Liver (tissue), 3 donors: ENCODE measurements at regions not wholly inside any gene's neighbourhood (a gene's known extent, or its start where the extent isn't known, plus 50 kb on each side); places are given as distances from the start of the nearest gene placed in this dataset.

ENCODE experiments used
- ATF3 ChIP-seq: IDR thresholded peaks from 2 replicates; pipeline ENCODE4 v1.6.1; 2016; ENCODE audit warnings: antibody characterized with exemption
- CTCF ChIP-seq: fragments of 150-350 bp; IDR thresholded peaks from 2 replicates; pipeline ENCODE4 v1.5.1; 2017; ENCODE audit warnings: improper control_type of control experiment, low read depth, low read length; ENCODE audit not compliant: missing input control
- EGR1 ChIP-seq, 2 donors: IDR thresholded peaks; 2 replicates each; pipeline ENCODE4 v1.6.1; 2016 to 2018; ENCODE audit warnings: antibody characterized with exemption in 2 of 2, low read depth in 2 of 2
- FOXA1 ChIP-seq: IDR thresholded peaks from 2 replicates; pipeline ENCODE4 v1.6.1; 2016; ENCODE audit warnings: antibody characterized with exemption
- GABPA ChIP-seq, 2 donors: IDR thresholded peaks in 1 of 2; conservative IDR thresholded peaks in 1 of 2; 2 replicates each; pipeline ENCODE4 v1.6.1; 2016; ENCODE audit warnings: antibody characterized with exemption in 2 of 2, mild to moderate bottlenecking in 1 of 2, moderate library complexity in 1 of 2
- JUND ChIP-seq, 2 donors: IDR thresholded peaks; 2 replicates each; pipeline ENCODE4 v1.6.1; 2016; ENCODE audit warnings: antibody characterized with exemption in 2 of 2
- RAD21 ChIP-seq, 2 donors: IDR thresholded peaks; 2 replicates each; pipeline ENCODE4 v1.6.1; 2016; ENCODE audit warnings: antibody characterized with exemption in 2 of 2, mild to moderate bottlenecking in 2 of 2
- REST ChIP-seq: IDR thresholded peaks from 2 replicates; pipeline ENCODE4 v1.6.1; 2016; ENCODE audit warnings: antibody characterized with exemption, mild to moderate bottlenecking
- RXRA ChIP-seq, 2 donors: IDR thresholded peaks; 2 replicates each; pipeline ENCODE4 v1.6.1; 2017 to 2018; ENCODE audit warnings: antibody characterized with exemption in 2 of 2, mild to moderate bottlenecking in 1 of 2
- TAF1 ChIP-seq: conservative IDR thresholded peaks from 2 replicates; pipeline ENCODE4 v1.6.1; 2016; ENCODE audit warnings: antibody characterized with exemption, mild to moderate bottlenecking
- ZBTB33 ChIP-seq: IDR thresholded peaks from 2 replicates; pipeline ENCODE4 v1.6.1; 2016; ENCODE audit warnings: antibody characterized with exemption
- donor health status: healthy.
- donor health status: healthy.

- TF ChIP-seq CTCF (no peak), EGR1 (IDR thresholded peaks at IDR 0.05; ENCODE audit: low read depth in 2 of 2) (no peak), JUND (IDR thresholded peaks at IDR 0.05) (no peak), ATF3 (no peak), GABPA (IDR thresholded peaks at IDR 0.05 in 1 of 2, conservative IDR thresholded peaks at IDR 0.05 in 1 of 2) (no peak), FOXA1 (no peak), REST (no peak), RAD21 (IDR thresholded peaks at IDR 0.05) (no peak), TAF1 (no peak), ZBTB33 (no peak), RXRA (IDR thresholded peaks at IDR 0.05) (no peak)
Measured at GRCh38 chr7:38120076-38120475, 58.0 kb upstream of the STARD3NL start.
